Transverse colon (tissue), 4 donors: ENCODE measurements at regions not wholly inside any gene's neighbourhood (a gene's known extent, or its start where the extent isn't known, plus 50 kb on each side); places are given as distances from the start of the nearest gene placed in this dataset.

Experiments
- EP300 ChIP-seq: sonication (generic); formaldehyde crosslinking; IDR thresholded peaks from one replicate; pipeline ENCODE4 v1.6.1; 2017; ENCODE audit warnings: antibody characterized with exemption, low read depth
- POLR2A ChIP-seq: fragments of 450-650 bp; IDR thresholded peaks from one replicate; pipeline ENCODE4 v1.6.1; 2016; ENCODE audit warnings: antibody characterized with exemption, mild to moderate bottlenecking, moderate library complexity
- POLR2AphosphoS5 ChIP-seq, 3 donors: sonication (generic); formaldehyde crosslinking; IDR thresholded peaks; one replicate each; pipeline ENCODE4 v1.6.1; 2016; ENCODE audit warnings: antibody characterized with exemption in 3 of 3
- TF ChIP-seq, protein P1 (sequence below), 5 experiments: fragments of 200-600 bp in 3 of 5; fragments of 450-650 bp in 2 of 5; sonication (generic) in 3 of 5; IDR thresholded peaks; 1 replicate in 2 of 5; 2 replicates in 3 of 5; pipeline ENCODE4 v1.5.1; 2016 to 2017; ENCODE audit warnings: antibody characterized with exemption in 5 of 5, inconsistent platforms in 3 of 5, mild to moderate bottlenecking in 2 of 5, moderate library complexity in 1 of 5

- no peak for TF ChIP-seq EP300
- TF ChIP-seq POLR2A, result no peak
- TF ChIP-seq, protein P1, sequence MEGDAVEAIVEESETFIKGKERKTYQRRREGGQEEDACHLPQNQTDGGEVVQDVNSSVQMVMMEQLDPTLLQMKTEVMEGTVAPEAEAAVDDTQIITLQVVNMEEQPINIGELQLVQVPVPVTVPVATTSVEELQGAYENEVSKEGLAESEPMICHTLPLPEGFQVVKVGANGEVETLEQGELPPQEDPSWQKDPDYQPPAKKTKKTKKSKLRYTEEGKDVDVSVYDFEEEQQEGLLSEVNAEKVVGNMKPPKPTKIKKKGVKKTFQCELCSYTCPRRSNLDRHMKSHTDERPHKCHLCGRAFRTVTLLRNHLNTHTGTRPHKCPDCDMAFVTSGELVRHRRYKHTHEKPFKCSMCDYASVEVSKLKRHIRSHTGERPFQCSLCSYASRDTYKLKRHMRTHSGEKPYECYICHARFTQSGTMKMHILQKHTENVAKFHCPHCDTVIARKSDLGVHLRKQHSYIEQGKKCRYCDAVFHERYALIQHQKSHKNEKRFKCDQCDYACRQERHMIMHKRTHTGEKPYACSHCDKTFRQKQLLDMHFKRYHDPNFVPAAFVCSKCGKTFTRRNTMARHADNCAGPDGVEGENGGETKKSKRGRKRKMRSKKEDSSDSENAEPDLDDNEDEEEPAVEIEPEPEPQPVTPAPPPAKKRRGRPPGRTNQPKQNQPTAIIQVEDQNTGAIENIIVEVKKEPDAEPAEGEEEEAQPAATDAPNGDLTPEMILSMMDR (IDR thresholded peaks at IDR 0.05), result no peak
- TF ChIP-seq POLR2AphosphoS5 (IDR thresholded peaks at IDR 0.05), result no peak
Observed at GRCh38 chr12:128168273-128168672, 98.7 kb upstream of the TMEM132C start.
